ENCODE measurements at regions not wholly inside any gene's neighbourhood (a gene's known extent, or its start where the extent isn't known, plus 50 kb on each side); places are given as distances from the start of the nearest gene placed in this dataset.

DNA sequence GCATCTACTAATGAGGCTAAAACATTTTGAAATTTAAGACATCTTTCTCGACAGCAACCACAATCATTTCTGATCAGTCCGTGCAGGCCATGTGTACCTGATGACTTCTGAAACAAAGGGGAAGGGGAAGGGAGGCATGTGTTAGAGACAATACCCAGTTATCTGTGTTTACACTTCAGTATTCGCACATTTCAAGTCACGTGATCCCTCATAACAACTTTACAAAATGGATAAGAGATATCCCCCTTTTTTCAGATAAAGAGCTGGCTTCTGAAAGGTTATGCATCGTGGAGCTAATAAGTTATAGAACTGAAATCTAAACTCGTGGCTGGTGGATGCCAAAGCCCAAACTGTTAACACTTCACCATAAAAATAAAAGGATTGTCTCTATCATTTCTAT is 175.7 kb downstream of the CHRM3 start:
- H3K27me3 ChIP-seq (ENCODE audit: control insufficient read depth, insufficient read depth, low read length): no peaks in the 10 kb centered on the region
- H3K27ac ChIP-seq (ENCODE audit: low read depth, low read length): no peak overlapping the region
- no peaks in the 10 kb centered on the region for H3K36me3 ChIP-seq (ENCODE audit: control insufficient read depth, insufficient read depth, low read length)
- H3K4me1 ChIP-seq (ENCODE audit: control insufficient read depth, insufficient read depth, low read length): peaks cover 4% of the 10 kb centered on the region
- no peaks in the 10 kb centered on the region for H3K9me3 ChIP-seq (ENCODE audit: control insufficient read depth, insufficient read depth, low read length)
- H3K9ac ChIP-seq (ENCODE audit: low read depth, low read length): no peak overlapping the region
- H3K4me3 ChIP-seq (ENCODE audit: low read depth, low read length): no peak overlapping the region

DNA sequence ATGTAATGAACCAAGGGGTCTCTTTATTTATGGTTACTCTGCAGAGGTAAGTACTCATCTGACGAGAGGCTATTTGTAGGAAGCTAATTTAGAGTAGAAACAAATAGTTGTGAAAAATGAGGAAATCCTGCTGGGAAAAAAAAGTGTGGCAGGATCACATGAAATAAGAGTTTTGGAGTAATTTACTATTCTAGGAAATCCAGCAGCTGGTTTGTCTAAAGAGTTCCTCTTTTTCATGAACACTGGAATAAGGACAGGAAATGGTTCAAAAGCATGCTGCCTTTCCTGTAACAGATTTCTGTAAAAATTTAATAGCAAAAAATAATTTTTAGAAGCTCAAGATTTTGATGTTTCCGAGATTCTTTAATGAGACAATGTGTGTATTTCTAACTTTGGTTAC is 177.3 kb downstream of the CHRM3 start:
- H3K9me3 ChIP-seq (ENCODE audit: control insufficient read depth, insufficient read depth, low read length): no peaks in the 10 kb centered on the region
- H3K9ac ChIP-seq (ENCODE audit: low read depth, low read length): no peak overlapping the region
- no peaks in the 10 kb centered on the region for H3K27me3 ChIP-seq (ENCODE audit: control insufficient read depth, insufficient read depth, low read length)
- H3K4me3 ChIP-seq (ENCODE audit: low read depth, low read length): no peak overlapping the region
- H3K4me1 ChIP-seq (ENCODE audit: control insufficient read depth, insufficient read depth, low read length): peaks cover 4% of the 10 kb centered on the region
- H3K27ac ChIP-seq (ENCODE audit: low read depth, low read length): no peak overlapping the region
- no peaks in the 10 kb centered on the region for H3K36me3 ChIP-seq (ENCODE audit: control insufficient read depth, insufficient read depth, low read length)

DNA sequence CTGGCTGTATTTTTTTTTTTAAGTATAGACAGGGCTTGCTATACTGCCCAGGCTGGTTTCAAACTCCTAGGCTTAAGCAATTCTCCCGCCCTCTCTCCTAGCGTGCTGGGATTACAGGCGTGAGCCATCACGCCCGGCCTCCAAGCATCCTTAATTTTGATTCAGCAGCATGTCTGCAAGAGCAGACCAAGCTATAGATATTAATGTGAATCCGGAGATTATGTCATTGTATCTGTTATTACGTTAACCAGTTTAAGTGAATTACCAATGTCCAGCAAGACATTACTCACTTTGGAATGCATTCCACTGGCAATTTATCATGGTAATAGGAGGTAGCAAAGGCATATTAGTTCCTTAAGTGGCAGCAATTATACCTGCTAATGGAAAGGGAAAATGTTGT is 179.7 kb downstream of the CHRM3 start:
- Histone ChIP-seq H3K9me3 (ENCODE audit: control insufficient read depth, insufficient read depth, low read length) (no peaks in the 10 kb centered on the region), H3K36me3 (ENCODE audit: control insufficient read depth, insufficient read depth, low read length) (no peaks in the 10 kb centered on the region), H3K9ac (ENCODE audit: low read depth, low read length) (no peak overlapping the region), H3K4me3 (ENCODE audit: low read depth, low read length) (no peak overlapping the region), H3K27ac (ENCODE audit: low read depth, low read length) (no peak overlapping the region), H3K4me1 (ENCODE audit: control insufficient read depth, insufficient read depth, low read length) (no peaks in the 10 kb centered on the region), H3K27me3 (ENCODE audit: control insufficient read depth, insufficient read depth, low read length) (no peaks in the 10 kb centered on the region)

DNA sequence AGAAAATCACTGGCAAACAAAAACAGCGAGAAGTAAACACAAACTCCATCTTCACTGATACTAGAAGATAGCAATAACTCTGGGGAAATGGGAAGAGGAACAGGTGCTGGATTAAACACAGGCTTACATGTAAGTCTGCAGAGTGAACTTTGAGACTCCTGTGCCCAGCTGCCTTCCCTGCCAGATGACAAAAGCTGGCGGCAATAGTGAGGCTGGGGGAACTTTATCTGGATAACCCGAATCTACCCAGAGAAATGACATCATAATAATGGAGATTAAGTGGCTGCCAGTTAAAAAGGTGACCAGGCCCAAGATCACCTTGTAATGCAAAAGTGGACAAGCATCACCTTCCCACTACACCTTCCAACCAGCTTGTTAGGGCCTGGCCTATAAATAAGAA is 184.5 kb downstream of the CHRM3 start:
- Histone ChIP-seq H3K9me3 (ENCODE audit: control insufficient read depth, insufficient read depth, low read length) (no peaks in the 10 kb centered on the region), H3K27ac (ENCODE audit: low read depth, low read length) (no peak overlapping the region), H3K4me1 (ENCODE audit: control insufficient read depth, insufficient read depth, low read length) (no peaks in the 10 kb centered on the region), H3K9ac (ENCODE audit: low read depth, low read length) (no peak overlapping the region), H3K27me3 (ENCODE audit: control insufficient read depth, insufficient read depth, low read length) (no peaks in the 10 kb centered on the region), H3K36me3 (ENCODE audit: control insufficient read depth, insufficient read depth, low read length) (no peaks in the 10 kb centered on the region), H3K4me3 (ENCODE audit: low read depth, low read length) (no peak overlapping the region)

DNA sequence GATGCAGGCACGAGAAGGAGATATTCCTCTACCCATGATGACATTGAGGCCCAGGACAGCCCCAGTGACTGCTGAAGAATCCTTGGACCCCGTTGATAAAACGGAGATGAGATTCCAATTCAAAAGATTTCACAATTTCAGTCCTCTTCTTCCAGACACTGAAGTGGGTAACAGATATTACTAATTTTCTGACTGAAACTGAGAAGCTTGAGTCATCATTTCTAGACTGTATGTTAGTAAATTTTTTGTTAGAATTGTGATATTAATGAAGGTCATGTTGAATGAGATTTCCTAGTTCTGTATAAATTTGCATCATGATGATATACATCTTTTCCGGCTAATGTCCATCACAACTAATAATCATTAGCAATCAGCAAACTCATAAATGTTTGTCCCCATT is 185.8 kb downstream of the CHRM3 start:
- Histone ChIP-seq H3K27ac (ENCODE audit: low read depth, low read length) (no peak overlapping the region), H3K9ac (ENCODE audit: low read depth, low read length) (no peak overlapping the region), H3K36me3 (ENCODE audit: control insufficient read depth, insufficient read depth, low read length) (no peaks in the 10 kb centered on the region), H3K27me3 (ENCODE audit: control insufficient read depth, insufficient read depth, low read length) (no peaks in the 10 kb centered on the region), H3K9me3 (ENCODE audit: control insufficient read depth, insufficient read depth, low read length) (no peaks in the 10 kb centered on the region), H3K4me1 (ENCODE audit: control insufficient read depth, insufficient read depth, low read length) (no peaks in the 10 kb centered on the region), H3K4me3 (ENCODE audit: low read depth, low read length) (no peak overlapping the region)

DNA sequence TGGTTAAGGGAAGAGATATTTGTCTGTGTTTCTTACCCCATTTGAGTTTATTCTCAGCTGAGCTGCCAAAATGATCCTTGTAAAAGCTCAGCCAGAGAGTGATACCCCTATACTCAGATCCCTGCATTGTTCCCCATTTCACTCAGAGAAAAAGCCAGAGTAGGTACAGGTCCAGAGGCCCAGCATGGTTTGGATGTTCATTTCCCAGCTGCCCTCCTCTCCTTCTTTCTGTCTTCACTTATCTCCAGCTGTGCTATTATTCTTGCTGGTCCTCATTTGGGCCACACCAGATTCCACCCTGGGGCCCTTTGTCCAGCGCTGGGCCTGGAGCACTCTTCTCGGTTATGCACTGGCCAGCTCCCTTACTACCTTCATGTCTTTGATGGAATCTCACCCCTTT is 187.7 kb downstream of the CHRM3 start:
- no peak overlapping the region for H3K9ac ChIP-seq (ENCODE audit: low read depth, low read length)
- no peak overlapping the region for H3K27ac ChIP-seq (ENCODE audit: low read depth, low read length)
- H3K27me3 ChIP-seq (ENCODE audit: control insufficient read depth, insufficient read depth, low read length): no peaks in the 10 kb centered on the region
- H3K9me3 ChIP-seq (ENCODE audit: control insufficient read depth, insufficient read depth, low read length): no peaks in the 10 kb centered on the region
- H3K4me1 ChIP-seq (ENCODE audit: control insufficient read depth, insufficient read depth, low read length): no peaks in the 10 kb centered on the region
- H3K4me3 ChIP-seq (ENCODE audit: low read depth, low read length): no peak overlapping the region
- no peaks in the 10 kb centered on the region for H3K36me3 ChIP-seq (ENCODE audit: control insufficient read depth, insufficient read depth, low read length)

DNA sequence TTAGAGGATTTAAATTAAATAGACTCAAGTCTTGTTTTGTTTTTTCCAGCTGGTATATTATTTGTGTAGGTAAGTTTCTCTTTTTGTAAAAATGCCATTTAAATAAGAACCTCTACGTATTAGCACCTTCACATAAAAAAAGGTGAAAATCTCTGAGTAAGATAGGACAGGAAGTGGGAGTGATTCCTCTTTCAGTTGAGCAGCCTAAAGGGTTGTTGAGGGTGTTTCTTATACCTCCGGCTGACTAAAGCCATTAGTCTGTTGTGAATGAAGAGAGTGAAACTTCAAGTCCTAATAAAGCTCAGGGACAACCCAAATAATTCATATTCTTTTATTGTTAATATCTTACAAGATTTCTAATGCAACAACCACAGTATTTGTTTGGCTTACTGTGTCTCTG is 188.7 kb downstream of the CHRM3 start:
- Histone ChIP-seq H3K9me3 (ENCODE audit: control insufficient read depth, insufficient read depth, low read length) (no peaks in the 10 kb centered on the region), H3K27ac (ENCODE audit: low read depth, low read length) (no peak overlapping the region), H3K36me3 (ENCODE audit: control insufficient read depth, insufficient read depth, low read length) (no peaks in the 10 kb centered on the region), H3K27me3 (ENCODE audit: control insufficient read depth, insufficient read depth, low read length) (no peaks in the 10 kb centered on the region), H3K4me1 (ENCODE audit: control insufficient read depth, insufficient read depth, low read length) (no peaks in the 10 kb centered on the region), H3K4me3 (ENCODE audit: low read depth, low read length) (no peak overlapping the region), H3K9ac (ENCODE audit: low read depth, low read length) (no peak overlapping the region)

DNA sequence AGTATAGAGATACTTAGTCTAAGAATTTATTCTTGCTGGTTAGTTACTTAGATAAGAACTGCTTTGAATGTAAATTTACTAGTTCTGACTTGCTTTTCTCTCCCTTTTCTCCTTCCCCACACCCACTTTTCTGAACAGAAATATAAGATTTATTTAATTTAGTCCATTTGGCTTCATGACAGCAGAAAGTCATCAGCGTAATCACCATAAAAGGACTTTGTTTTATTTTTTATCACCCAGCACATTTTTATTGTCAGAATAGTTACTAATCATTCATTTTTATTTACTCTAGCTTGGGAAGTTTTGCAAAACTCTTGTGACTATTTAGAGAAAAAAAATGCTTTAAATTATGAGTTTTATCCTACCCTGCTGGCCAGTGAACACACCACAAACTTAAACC is 197.2 kb downstream of the CHRM3 start:
- H3K9me3 ChIP-seq (ENCODE audit: control insufficient read depth, insufficient read depth, low read length): no peaks in the 10 kb centered on the region
- H3K27me3 ChIP-seq (ENCODE audit: control insufficient read depth, insufficient read depth, low read length): no peaks in the 10 kb centered on the region
- H3K36me3 ChIP-seq (ENCODE audit: control insufficient read depth, insufficient read depth, low read length): no peaks in the 10 kb centered on the region

DNA sequence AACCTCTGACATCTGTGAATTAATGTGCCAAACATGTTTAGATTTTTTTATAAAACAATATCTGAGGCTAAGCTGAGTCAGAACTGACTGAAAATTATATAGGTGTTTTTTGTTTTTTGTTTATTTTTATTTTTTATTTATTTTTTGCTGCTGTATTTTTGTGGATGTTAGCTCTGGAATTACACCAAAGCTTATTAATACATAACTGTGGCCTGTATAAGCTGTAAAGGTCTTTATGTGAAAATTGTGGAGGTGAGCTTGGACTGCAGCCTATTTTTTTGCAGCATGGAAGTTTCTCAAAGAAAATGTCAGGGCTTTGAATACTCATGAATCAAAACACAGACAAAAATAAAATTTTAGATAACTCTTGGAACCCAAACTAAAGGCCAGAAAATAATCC is 199.8 kb downstream of the CHRM3 start:
- Histone ChIP-seq H3K36me3 (ENCODE audit: control insufficient read depth, insufficient read depth, low read length) (no peaks in the 10 kb centered on the region), H3K4me3 (ENCODE audit: low read depth, low read length) (no peak overlapping the region), H3K9ac (ENCODE audit: low read depth, low read length) (no peak overlapping the region), H3K27ac (ENCODE audit: low read depth, low read length) (no peak overlapping the region), H3K9me3 (ENCODE audit: control insufficient read depth, insufficient read depth, low read length) (no peaks in the 10 kb centered on the region), H3K4me1 (ENCODE audit: control insufficient read depth, insufficient read depth, low read length) (no peaks in the 10 kb centered on the region), H3K27me3 (ENCODE audit: control insufficient read depth, insufficient read depth, low read length) (no peaks in the 10 kb centered on the region)

More for the DNA sequence above, 197.2 kb downstream of the CHRM3 start:
- Histone ChIP-seq H3K4me3 (ENCODE audit: low read depth, low read length) (no peak overlapping the region), H3K9ac (ENCODE audit: low read depth, low read length) (no peak overlapping the region), H3K27ac (ENCODE audit: low read depth, low read length) (no peak overlapping the region), H3K4me1 (ENCODE audit: control insufficient read depth, insufficient read depth, low read length) (no peaks in the 10 kb centered on the region)

DNA sequence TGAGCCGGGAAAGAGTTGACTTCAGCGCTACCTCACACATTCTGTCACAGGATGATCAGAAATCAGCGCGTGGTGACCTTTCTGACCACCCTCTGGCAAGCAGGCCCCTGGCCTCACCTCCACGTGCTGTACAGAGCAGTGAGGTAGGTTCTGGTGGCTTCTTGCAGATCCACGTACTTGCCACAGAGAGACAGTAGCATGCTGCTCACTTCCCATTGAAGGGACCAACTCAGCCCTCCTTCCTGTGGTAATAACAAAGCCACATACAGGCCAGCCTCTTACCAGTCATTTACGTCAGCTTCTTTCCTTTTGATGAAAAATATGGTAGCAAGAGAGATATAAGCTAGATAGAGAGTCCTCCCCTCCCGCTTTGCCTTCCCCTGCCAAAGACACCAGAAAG is 200.7 kb downstream of the CHRM3 start:
- Histone ChIP-seq H3K27ac (ENCODE audit: low read depth, low read length) (no peak overlapping the region), H3K36me3 (ENCODE audit: control insufficient read depth, insufficient read depth, low read length) (no peaks in the 10 kb centered on the region), H3K27me3 (ENCODE audit: control insufficient read depth, insufficient read depth, low read length) (no peaks in the 10 kb centered on the region), H3K9ac (ENCODE audit: low read depth, low read length) (no peak overlapping the region), H3K4me1 (ENCODE audit: control insufficient read depth, insufficient read depth, low read length) (no peaks in the 10 kb centered on the region), H3K4me3 (ENCODE audit: low read depth, low read length) (no peak overlapping the region), H3K9me3 (ENCODE audit: control insufficient read depth, insufficient read depth, low read length) (no peaks in the 10 kb centered on the region)

DNA sequence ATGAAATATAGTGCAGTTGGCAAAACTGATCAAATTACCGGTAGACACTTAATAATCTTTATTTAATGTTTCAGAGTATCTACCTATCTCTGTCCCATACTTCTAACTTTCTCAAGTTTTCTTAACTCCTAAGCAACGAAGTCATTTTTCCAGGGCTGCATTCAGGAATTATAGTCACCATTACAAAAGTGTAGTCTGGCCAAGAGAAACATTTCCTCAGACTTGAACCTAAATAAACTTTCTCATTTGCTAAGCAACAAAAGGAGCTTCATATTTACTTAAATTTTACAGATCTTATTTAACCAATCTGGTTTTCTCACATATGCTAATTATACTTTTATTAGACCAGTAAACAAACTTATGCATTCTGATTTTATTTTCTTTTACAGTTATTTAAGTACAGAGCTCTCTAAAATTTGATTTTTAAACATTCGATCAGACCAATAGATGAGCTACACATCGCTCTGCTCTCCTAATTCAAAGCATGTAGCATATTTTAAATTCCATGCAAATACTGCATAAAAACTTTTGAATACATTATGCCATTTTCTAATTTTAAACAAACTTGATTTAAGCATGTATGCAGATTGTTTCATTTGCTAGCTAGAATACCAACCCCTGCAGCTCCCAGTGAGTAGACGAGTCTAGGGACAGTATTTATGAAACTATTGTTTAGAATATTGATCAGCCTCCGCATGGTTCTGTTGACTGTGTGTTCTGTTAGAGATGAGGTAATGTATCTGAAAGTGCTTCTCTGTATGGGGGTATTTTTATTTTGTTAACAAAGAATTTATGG is 201.4 kb downstream of the CHRM3 start:
- Histone ChIP-seq H3K4me1 (ENCODE audit: control insufficient read depth, insufficient read depth, low read length) (no peaks in the 10 kb centered on the region), H3K9me3 (ENCODE audit: control insufficient read depth, insufficient read depth, low read length) (no peaks in the 10 kb centered on the region), H3K9ac (ENCODE audit: low read depth, low read length) (no peak overlapping the region), H3K36me3 (ENCODE audit: control insufficient read depth, insufficient read depth, low read length) (no peaks in the 10 kb centered on the region), H3K27ac (ENCODE audit: low read depth, low read length) (no peak overlapping the region), H3K27me3 (ENCODE audit: control insufficient read depth, insufficient read depth, low read length) (no peaks in the 10 kb centered on the region), H3K4me3 (ENCODE audit: low read depth, low read length) (no peak overlapping the region)

Data from HUES48 (cell line).